HAP-1 (cell line): ENCODE measurements at regions not wholly inside any gene's neighbourhood (a gene's known extent, or its start where the extent isn't known, plus 50 kb on each side); places are given as distances from the start of the nearest gene placed in this dataset.

Experiments used
- DNase-seq, 2 experiments: peaks; one replicate each; pipeline ENCODE4 v3.0.0-alpha.2; 2016 to 2020; ENCODE audit warnings: low spot score in 2 of 2
- H3K27me3 ChIP-seq: fragments of 250-450 bp; sonication (Bioruptor Pico); 2 replicates; pipeline ENCODE4 v1.5.1; 2020; ENCODE audit warnings: low read depth, mild to moderate bottlenecking, moderate library complexity
- H3K36me3 ChIP-seq: fragments of 250-450 bp; sonication (Bioruptor Pico); replicated peaks from 2 replicates; pipeline ENCODE4 v1.5.1; 2020; ENCODE audit warnings: mild to moderate bottlenecking
- H3K4me1 ChIP-seq: fragments of 250-450 bp; sonication (Bioruptor Pico); 2 replicates; pipeline ENCODE4 v1.5.1; 2020; ENCODE audit warnings: mild to moderate bottlenecking
- H3K4me3 ChIP-seq: fragments of 250-450 bp; sonication (Bioruptor Pico); 2 replicates; pipeline ENCODE4 v1.5.1; 2020; ENCODE audit warnings: mild to moderate bottlenecking, moderate library complexity
- H3K9me3 ChIP-seq: fragments of 250-450 bp; sonication (Bioruptor Pico); 2 replicates; pipeline ENCODE4 v1.5.1; 2020; ENCODE audit warnings: mild to moderate bottlenecking, moderate library complexity
- in situ Hi-C: fragments of 300-500 bp; cut with MboI; formaldehyde crosslinking; loops from 3 replicates; pipeline ENCODE4 v1.14.3; 2020; ENCODE audit warnings: low sequenced_read_pairs, inconsistent platforms, mixed read lengths

DNA sequence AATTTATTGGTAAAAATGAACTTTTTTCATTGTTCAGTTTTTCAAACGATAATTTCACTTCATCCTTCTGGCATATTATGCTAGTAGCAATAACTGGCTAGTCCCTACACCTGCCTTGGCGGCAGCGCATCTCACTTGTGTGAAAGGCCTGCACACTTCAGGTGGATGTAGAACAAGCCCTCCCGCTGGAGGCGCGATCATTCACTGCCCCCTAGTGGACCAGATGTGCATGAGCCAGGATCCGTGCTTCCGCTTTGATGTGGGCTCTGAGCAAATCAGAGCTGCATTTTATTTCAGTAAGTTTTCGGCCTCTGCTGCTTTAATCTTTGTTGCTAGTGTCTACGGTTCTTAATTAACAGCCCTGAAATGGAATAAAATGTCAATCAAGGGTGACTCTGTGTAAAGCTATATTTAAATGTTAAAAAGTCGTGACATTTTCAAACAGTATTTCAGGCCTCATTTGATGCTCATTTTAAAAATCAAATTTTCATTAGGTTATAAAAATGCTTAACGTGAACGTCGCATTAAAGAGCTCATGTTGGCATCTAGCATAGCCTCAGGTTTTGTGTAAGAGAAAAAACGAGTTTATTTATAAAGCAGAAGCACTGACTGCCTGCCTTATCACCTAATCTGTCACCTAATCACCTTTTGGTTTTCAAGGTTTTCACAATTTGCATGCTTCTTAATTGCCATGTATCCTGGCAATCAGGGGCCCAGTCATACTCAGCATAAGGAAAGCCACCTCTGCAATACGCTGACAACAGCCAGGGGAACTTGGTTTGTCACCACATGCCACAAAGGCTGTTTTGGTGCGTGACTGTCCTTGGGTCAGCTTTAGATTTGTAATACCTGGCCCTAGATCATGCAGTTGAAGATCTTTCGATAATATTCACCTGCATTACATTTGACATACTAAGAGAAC lies 112.2 kb downstream of the TEX26 start:
- DNase-seq: peak; percentile 63 to 83
- in situ Hi-C loops: loop anchor here (25.0 kb wide), 2 partner anchors 357 to 907 kb away; no protein-coding TSS in a partner anchor
- Histone ChIP-seq H3K9me3 (no peaks in the 10 kb centered on the region), H3K27me3 (no peaks in the 10 kb centered on the region; the same call in 1 of the 2 replicates), H3K36me3 (no peaks in the 10 kb centered on the region), H3K4me3 (no peak overlapping the region), H3K4me1 (peaks cover 11% of the 10 kb centered on the region)

GRCh38 chr13:31043957-31044356 lies 111.5 kb downstream of the TEX26 start:
- H3K9me3 ChIP-seq: no peaks in the 10 kb centered on the region
- H3K4me1 ChIP-seq: peaks cover 11% of the 10 kb centered on the region
- H3K36me3 ChIP-seq: no peaks in the 10 kb centered on the region
- no peak overlapping the region for H3K4me3 ChIP-seq
- DNase-seq: peak in 1 of 2 experiments; percentile 54
- in situ Hi-C loops: loop anchor here (25.0 kb wide), 2 partner anchors 357 to 907 kb away; no protein-coding TSS in a partner anchor
- no peaks in the 10 kb centered on the region for H3K27me3 ChIP-seq

- Histone ChIP-seq H3K36me3 (no peaks in the 10 kb centered on the region), H3K9me3 (no peaks in the 10 kb centered on the region), H3K4me1 (peaks cover 11% of the 10 kb centered on the region), H3K4me3 (no peak overlapping the region), H3K27me3 (no peaks in the 10 kb centered on the region)
- no peak for DNase-seq
- in situ Hi-C loops: loop anchor here (25.0 kb wide), 2 partner anchors 355 to 905 kb away; no protein-coding TSS in a partner anchor
These were observed 110.2 kb downstream of the TEX26 start for GRCh38 chr13:31042481-31043165.

DNA sequence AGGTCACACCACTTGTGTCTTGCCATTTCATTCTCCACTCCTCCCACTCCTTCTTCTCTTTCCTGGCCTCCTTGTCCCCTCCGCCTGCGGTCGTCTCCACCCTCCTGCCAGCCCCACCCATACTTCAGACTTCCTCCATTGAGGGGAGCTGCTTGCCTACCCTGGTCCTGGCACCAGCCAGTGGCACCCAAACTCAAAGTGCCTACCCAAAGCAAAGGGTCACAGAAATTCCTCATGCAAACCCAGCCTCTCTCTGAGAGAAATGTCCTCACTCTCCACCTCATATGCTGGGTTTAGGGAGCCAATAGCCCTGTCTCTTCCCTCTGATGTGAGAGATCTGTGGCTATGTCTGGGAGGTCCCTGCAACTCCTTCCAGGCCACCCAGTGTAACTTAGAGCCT lies 109.6 kb downstream of the TEX26 start:
- Histone ChIP-seq H3K27me3 (no peaks in the 10 kb centered on the region), H3K9me3 (no peaks in the 10 kb centered on the region), H3K4me3 (no peak overlapping the region), H3K36me3 (no peaks in the 10 kb centered on the region), H3K4me1 (peaks cover 7% of the 10 kb centered on the region)
- in situ Hi-C loops: loop anchor here (25.0 kb wide), 2 partner anchors 355 to 905 kb away; no protein-coding TSS in a partner anchor
- DNase-seq: no peak

DNA sequence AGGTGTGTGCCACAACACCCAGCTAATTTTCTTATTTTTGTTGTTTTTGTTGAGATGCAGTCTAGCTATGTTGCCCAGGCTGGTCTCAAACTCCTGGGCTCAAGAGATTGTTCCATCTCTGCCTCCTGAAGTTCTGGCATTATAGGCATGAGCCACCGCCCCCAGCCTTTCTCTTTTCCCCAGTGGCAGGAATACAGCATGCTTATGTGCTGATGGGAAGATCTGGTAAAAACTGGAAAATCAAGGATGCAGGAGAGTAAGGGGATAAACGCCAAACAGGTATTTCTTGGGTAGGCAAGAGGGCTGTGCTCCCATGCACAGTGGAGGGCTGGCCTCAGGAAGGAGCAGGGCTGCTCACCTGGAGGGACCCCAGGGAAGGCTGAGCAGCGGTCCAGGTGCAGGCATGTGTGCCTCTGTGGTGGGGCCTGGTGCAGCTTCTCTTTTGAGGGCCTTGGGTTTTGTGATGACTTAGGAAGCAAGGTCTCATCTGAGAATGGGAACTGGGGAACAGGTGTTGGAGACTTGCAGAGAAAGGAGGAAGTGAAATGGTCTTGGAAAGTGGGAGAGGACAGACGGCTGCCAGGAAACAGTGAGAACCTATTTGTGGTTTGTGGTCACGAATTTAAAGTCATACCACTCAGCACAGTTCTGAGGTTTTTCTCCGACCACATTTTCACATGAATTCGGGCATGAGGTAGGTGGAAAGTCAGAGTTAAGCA lies 106.5 kb downstream of the TEX26 start:
- no peaks in the 10 kb centered on the region for H3K36me3 ChIP-seq
- in situ Hi-C loops: loop anchor here (25.0 kb wide), 2 partner anchors 352 to 902 kb away; no protein-coding TSS in a partner anchor
- H3K27me3 ChIP-seq: no peaks in the 10 kb centered on the region
- H3K4me1 ChIP-seq: no peaks in the 10 kb centered on the region
- no peak overlapping the region for H3K4me3 ChIP-seq
- H3K9me3 ChIP-seq: no peaks in the 10 kb centered on the region
- no peak for DNase-seq

DNA sequence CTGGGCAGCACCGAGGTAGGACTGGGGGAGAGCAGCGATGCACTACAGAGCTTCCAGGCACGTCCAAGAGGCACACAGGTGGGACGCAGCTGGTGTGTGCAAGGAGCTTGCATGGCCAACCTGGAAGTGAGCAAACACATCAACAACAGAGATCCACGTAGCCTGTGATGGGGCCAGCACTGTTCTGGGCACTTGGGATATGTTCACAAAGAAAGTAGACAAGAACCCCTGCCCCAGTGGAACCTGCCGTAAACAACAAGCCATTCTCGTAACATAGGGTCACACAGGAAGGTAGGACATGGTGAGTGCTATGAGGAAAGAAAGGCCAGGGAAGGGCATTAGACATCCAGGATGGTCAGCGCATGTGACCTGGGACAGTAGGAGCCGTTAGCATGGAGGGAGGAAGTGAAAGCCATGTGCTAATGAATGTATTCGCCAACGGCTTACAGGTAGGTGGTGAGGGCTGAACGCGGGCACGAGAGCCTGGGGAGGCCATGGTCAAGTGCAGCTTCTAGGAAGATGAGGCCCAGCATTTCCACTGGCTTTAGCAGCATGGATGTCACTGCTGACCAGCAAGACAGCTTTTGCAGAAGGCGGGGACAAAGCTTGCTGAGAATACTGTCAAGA lies 105.5 kb downstream of the TEX26 start:
- no peaks in the 10 kb centered on the region for H3K4me1 ChIP-seq
- no peak overlapping the region for H3K4me3 ChIP-seq
- no peaks in the 10 kb centered on the region for H3K9me3 ChIP-seq
- H3K27me3 ChIP-seq: no peaks in the 10 kb centered on the region
- H3K36me3 ChIP-seq: no peaks in the 10 kb centered on the region
- in situ Hi-C loops: loop anchor here (25.0 kb wide), 2 partner anchors 351 to 901 kb away; no protein-coding TSS in a partner anchor
- DNase-seq: no peak

- Histone ChIP-seq H3K4me3 (no peak overlapping the region), H3K27me3 (no peaks in the 10 kb centered on the region)
- in situ Hi-C loops: loop anchor here (25.0 kb wide), 2 partner anchors 350 to 900 kb away; no protein-coding TSS in a partner anchor
These were observed 104.6 kb downstream of the TEX26 start for GRCh38 chr13:31036731-31037695.

GRCh38 chr13:31035185-31035965 lies 102.9 kb downstream of the TEX26 start:
- no peaks in the 10 kb centered on the region for H3K4me1 ChIP-seq
- no peak for DNase-seq
- H3K4me3 ChIP-seq: no peak overlapping the region
- no peaks in the 10 kb centered on the region for H3K36me3 ChIP-seq
- no peaks in the 10 kb centered on the region for H3K9me3 ChIP-seq
- H3K27me3 ChIP-seq: no peaks in the 10 kb centered on the region
- in situ Hi-C loops: loop anchor here (25.0 kb wide), 2 partner anchors 348 to 898 kb away; no protein-coding TSS in a partner anchor

More at GRCh38 chr13:31036731-31037695, 104.6 kb downstream of the TEX26 start:
- no peaks in the 10 kb centered on the region for H3K4me1 ChIP-seq
- H3K36me3 ChIP-seq: no peaks in the 10 kb centered on the region
- H3K9me3 ChIP-seq: no peaks in the 10 kb centered on the region
- DNase-seq: no peak

- H3K4me1 ChIP-seq: no peaks in the 10 kb centered on the region
- no peaks in the 10 kb centered on the region for H3K9me3 ChIP-seq
- no peaks in the 10 kb centered on the region for H3K36me3 ChIP-seq
- no peak overlapping the region for H3K4me3 ChIP-seq
- in situ Hi-C loops: loop anchor here (25.0 kb wide), 2 partner anchors 345 to 895 kb away; no protein-coding TSS in a partner anchor
- H3K27me3 ChIP-seq: no peaks in the 10 kb centered on the region
- DNase-seq: no peak
These were observed 100.2 kb downstream of the TEX26 start for GRCh38 chr13:31032528-31033113.

- no peaks in the 10 kb centered on the region for H3K36me3 ChIP-seq
- no peaks in the 10 kb centered on the region for H3K4me1 ChIP-seq
- no peaks in the 10 kb centered on the region for H3K27me3 ChIP-seq
- DNase-seq: no peak
- H3K4me3 ChIP-seq: no peak overlapping the region
- no peaks in the 10 kb centered on the region for H3K9me3 ChIP-seq
- in situ Hi-C loops: loop anchor here (25.0 kb wide), 2 partner anchors 344 to 894 kb away; no protein-coding TSS in a partner anchor
These were observed 99.0 kb downstream of the TEX26 start for GRCh38 chr13:31031482-31031881.

DNA sequence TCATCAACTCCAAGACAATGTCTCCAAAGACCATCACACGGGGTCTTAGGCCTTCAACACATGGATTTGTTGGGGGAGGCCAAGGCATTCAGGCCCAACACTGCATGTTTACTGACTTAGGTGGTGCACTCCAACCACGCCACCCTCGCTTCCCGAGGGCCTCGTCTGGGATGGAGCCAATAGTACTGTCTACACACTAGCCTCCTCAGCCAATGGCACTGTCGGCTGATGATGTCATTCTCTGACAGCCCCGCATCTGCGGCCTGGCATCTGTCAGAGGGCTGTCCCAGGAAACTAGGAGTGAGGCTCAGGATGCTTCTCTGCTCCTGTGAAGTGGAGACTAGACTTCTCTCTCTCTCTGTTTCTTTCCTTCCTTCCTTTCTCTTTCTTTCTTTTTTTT lies 96.6 kb downstream of the TEX26 start:
- DNase-seq: no peak
- Histone ChIP-seq H3K4me3 (no peak overlapping the region), H3K27me3 (no peaks in the 10 kb centered on the region), H3K4me1 (no peaks in the 10 kb centered on the region), H3K9me3 (no peaks in the 10 kb centered on the region), H3K36me3 (no peaks in the 10 kb centered on the region)
- in situ Hi-C loops: loop anchor here (25.0 kb wide), 2 partner anchors 342 to 892 kb away; no protein-coding TSS in a partner anchor
